Caco-2 (cell line): ENCODE measurements at regions not wholly inside any gene's neighbourhood (a gene's known extent, or its start where the extent isn't known, plus 50 kb on each side); places are given as distances from the start of the nearest gene placed in this dataset.
"Not testable (repeated sequence)": the region's sequence is repeated elsewhere in the genome, so short reads cannot be mapped to it uniquely, and the experiment has no call there.

Experiments
- BruUV-seq: library from RNA; stranded (reverse); fragments of 400-500 nt; replicated peaks from 2 replicates; lab custom pipeline; 2021; lab: Mats Ljungman, UMichigan
- CTCF ChIA-PET: fragments of 300-600 bp; sonication (Branson Sonifier 250); formaldehyde crosslinking; loops from one replicate; lab custom pipeline; 2022; ENCODE audit warnings: antibody characterized with exemption; lab: Charles Lee
- POLR2A ChIA-PET: fragments of 300-600 bp; sonication (Branson Sonifier 250); formaldehyde crosslinking; loops from one replicate; lab custom pipeline; 2022; ENCODE audit warnings: antibody characterized with exemption; lab: Charles Lee
- DNase-seq, 2 experiments: peaks; one replicate each; pipeline versions ENCODE4 v3.0.0 to v3.0.0-alpha.2; 2020 to 2022
- H3K27me3 ChIP-seq: replicated peaks from 2 replicates; pipeline ENCODE4 v1.6.0; 2011; ENCODE audit warnings: low read length; ENCODE audit not compliant: control insufficient read depth, insufficient read depth
- H3K36me3 ChIP-seq: 2 replicates; pipeline ENCODE4 v1.5.1; 2011; ENCODE audit warnings: low read length; ENCODE audit not compliant: control insufficient read depth, insufficient read depth
- H3K4me1 ChIP-seq: fragments of 250-450 bp; sonication (Bioruptor Pico); 2 replicates; pipeline ENCODE4 v1.5.1; 2020; ENCODE audit warnings: mild to moderate bottlenecking
- H3K4me3 ChIP-seq: 2 replicates; pipeline ENCODE4 v1.5.1; 2011; ENCODE audit warnings: low read depth, mild to moderate bottlenecking, control low read depth, low read length
- H3K9me3 ChIP-seq: fragments of 250-450 bp; sonication (Bioruptor Pico); 2 replicates; pipeline ENCODE4 v1.5.1; 2020; ENCODE audit warnings: mild to moderate bottlenecking, moderate library complexity
- H3K27ac Mint-ChIP-seq: one replicate; pipeline ENCODE4 v1.8.0; 2022; ENCODE audit warnings: mixed read lengths; ENCODE audit not compliant: unreplicated experiment
- H3K27me3 Mint-ChIP-seq: one replicate; pipeline ENCODE4 v1.8.0; 2022; ENCODE audit warnings: mixed read lengths; ENCODE audit not compliant: insufficient read depth, unreplicated experiment
- H3K36me3 Mint-ChIP-seq: one replicate; pipeline ENCODE4 v1.8.0; 2022; ENCODE audit warnings: mild to moderate bottlenecking, mixed read lengths; ENCODE audit not compliant: insufficient read depth, unreplicated experiment
- H3K4me1 Mint-ChIP-seq: one replicate; pipeline ENCODE4 v1.8.0; 2022; ENCODE audit warnings: low read depth, mixed read lengths; ENCODE audit not compliant: unreplicated experiment
- H3K4me3 Mint-ChIP-seq: one replicate; pipeline ENCODE4 v1.8.0; 2022; ENCODE audit warnings: mild to moderate bottlenecking, moderate library complexity, mixed read lengths; ENCODE audit not compliant: unreplicated experiment
- H3K9me3 Mint-ChIP-seq: one replicate; pipeline ENCODE4 v1.8.0; 2022; ENCODE audit warnings: mixed read lengths; ENCODE audit not compliant: unreplicated experiment
- intact Hi-C: fragments of 100-400 bp; cut with micrococcal nuclease; formaldehyde crosslinking; loops from one replicate; pipeline ENCODE4 v1.10.0; 2022; ENCODE audit not compliant: unreplicated experiment
- TF ChIP-seq, protein P1 (sequence below), 2 experiments: fragments of 200-600 bp in 1 of 2; IDR thresholded peaks; 1 replicate in 1 of 2; 2 replicates in 1 of 2; pipeline versions ENCODE4 v1.5.1 to v1.8.0; 2011 to 2022; ENCODE audit warnings: antibody characterized with exemption in 1 of 2, control low read depth in 1 of 2, inconsistent platforms in 1 of 2, low read depth in 1 of 2, low read length in 1 of 2, mild to moderate bottlenecking in 1 of 2, moderate library complexity in 1 of 2; ENCODE audit not compliant: insufficient read depth in 1 of 2, severe bottlenecking in 1 of 2, unreplicated experiment in 1 of 2

GRCh38 chr5:89173528-89173927 is 290.5 kb upstream of the MEF2C start:
- Histone ChIP-seq H3K36me3 (no peaks in the 10 kb centered on the region), H3K4me3 (no peak overlapping the region), H3K27me3 (no peaks in the 10 kb centered on the region), H3K4me1 (no peaks in the 10 kb centered on the region), H3K9me3 (no peaks in the 10 kb centered on the region)
- POLR2A ChIA-PET: no interaction called here
- Mint-ChIP-seq H3K27ac (no peak overlapping the region), H3K4me1 (no peaks in the 10 kb centered on the region), H3K4me3 (no peak overlapping the region), H3K36me3 (no peaks in the 10 kb centered on the region), H3K27me3 (no peaks in the 10 kb centered on the region), H3K9me3 (no peaks in the 10 kb centered on the region)
- TF ChIP-seq, protein P1, sequence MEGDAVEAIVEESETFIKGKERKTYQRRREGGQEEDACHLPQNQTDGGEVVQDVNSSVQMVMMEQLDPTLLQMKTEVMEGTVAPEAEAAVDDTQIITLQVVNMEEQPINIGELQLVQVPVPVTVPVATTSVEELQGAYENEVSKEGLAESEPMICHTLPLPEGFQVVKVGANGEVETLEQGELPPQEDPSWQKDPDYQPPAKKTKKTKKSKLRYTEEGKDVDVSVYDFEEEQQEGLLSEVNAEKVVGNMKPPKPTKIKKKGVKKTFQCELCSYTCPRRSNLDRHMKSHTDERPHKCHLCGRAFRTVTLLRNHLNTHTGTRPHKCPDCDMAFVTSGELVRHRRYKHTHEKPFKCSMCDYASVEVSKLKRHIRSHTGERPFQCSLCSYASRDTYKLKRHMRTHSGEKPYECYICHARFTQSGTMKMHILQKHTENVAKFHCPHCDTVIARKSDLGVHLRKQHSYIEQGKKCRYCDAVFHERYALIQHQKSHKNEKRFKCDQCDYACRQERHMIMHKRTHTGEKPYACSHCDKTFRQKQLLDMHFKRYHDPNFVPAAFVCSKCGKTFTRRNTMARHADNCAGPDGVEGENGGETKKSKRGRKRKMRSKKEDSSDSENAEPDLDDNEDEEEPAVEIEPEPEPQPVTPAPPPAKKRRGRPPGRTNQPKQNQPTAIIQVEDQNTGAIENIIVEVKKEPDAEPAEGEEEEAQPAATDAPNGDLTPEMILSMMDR (IDR thresholded peaks at IDR 0.05; ENCODE audit: insufficient read depth in 1 of 2, low read depth in 1 of 2, low read length in 1 of 2, severe bottlenecking in 1 of 2, unreplicated experiment in 1 of 2): no peak
- no TSS peak for BruUV-seq
- CTCF ChIA-PET: no interaction called here
- no peak for DNase-seq
- intact Hi-C loops: no loop called here

- no peaks in the 10 kb centered on the region for H3K27me3 Mint-ChIP-seq
- ChIA-PET POLR2A (no interaction called here), CTCF (no interaction called here)
- no peaks in the 10 kb centered on the region for H3K27me3 ChIP-seq
- no peaks in the 10 kb centered on the region for H3K9me3 Mint-ChIP-seq
- no peaks in the 10 kb centered on the region for H3K4me1 Mint-ChIP-seq
- TF ChIP-seq, protein P1 (IDR thresholded peaks at IDR 0.05; ENCODE audit: insufficient read depth in 1 of 2, low read depth in 1 of 2, low read length in 1 of 2, severe bottlenecking in 1 of 2, unreplicated experiment in 1 of 2): no peak
- H3K9me3 ChIP-seq: no peaks in the 10 kb centered on the region
- no peak overlapping the region for H3K4me3 ChIP-seq
- H3K4me1 ChIP-seq: no peaks in the 10 kb centered on the region
- H3K36me3 Mint-ChIP-seq: no peaks in the 10 kb centered on the region
- H3K4me3 Mint-ChIP-seq: no peak overlapping the region
- intact Hi-C loops: no loop called here
- no peak for DNase-seq
- BruUV-seq: no TSS peak
- H3K36me3 ChIP-seq: no peaks in the 10 kb centered on the region
- no peak overlapping the region for H3K27ac Mint-ChIP-seq
Measured at GRCh38 chr5:89168766-89169165, 285.8 kb upstream of the MEF2C start.

DNA sequence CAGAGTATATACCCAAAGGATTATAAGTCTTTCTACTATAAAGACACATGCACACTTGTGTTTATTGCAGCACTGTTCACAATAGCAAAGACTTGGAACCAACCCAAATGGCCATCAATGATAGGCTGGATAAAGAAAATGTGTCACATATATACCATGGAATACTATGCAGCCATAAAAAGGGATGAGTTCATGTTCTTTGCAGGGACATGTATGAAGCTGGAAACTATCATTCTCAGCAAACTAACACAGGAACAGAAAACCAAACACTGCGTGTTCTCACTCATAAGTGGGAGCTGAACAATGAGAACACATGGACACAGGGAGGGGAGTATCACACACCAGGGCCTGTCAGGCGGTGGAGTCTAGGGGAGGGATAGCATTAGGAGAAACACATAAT is 281.7 kb upstream of the MEF2C start:
- POLR2A ChIA-PET, CTCF ChIA-PET, intact Hi-C loops: not testable (repeated sequence)

GRCh38 chr5:89156226-89156625 is 273.2 kb upstream of the MEF2C start:
- Mint-ChIP-seq H3K36me3 (no peaks in the 10 kb centered on the region), H3K27me3 (peaks cover 8% of the 10 kb centered on the region), H3K27ac (no peak overlapping the region), H3K4me3 (no peak overlapping the region), H3K9me3 (no peaks in the 10 kb centered on the region), H3K4me1 (no peaks in the 10 kb centered on the region)
- ChIA-PET CTCF (no interaction called here), POLR2A (no interaction called here)
- intact Hi-C loops: no loop called here
- H3K27me3 ChIP-seq: no peaks in the 10 kb centered on the region
- H3K36me3 ChIP-seq: no peaks in the 10 kb centered on the region
- no peaks in the 10 kb centered on the region for H3K9me3 ChIP-seq
- no peak for DNase-seq
- no peak overlapping the region for H3K4me3 ChIP-seq
- TF ChIP-seq, protein P1 (IDR thresholded peaks at IDR 0.05; ENCODE audit: insufficient read depth in 1 of 2, low read depth in 1 of 2, low read length in 1 of 2, severe bottlenecking in 1 of 2, unreplicated experiment in 1 of 2): no peak
- BruUV-seq: no TSS peak
- no peaks in the 10 kb centered on the region for H3K4me1 ChIP-seq

More for the DNA sequence above, 281.7 kb upstream of the MEF2C start:
- not testable (repeated sequence) for H3K36me3 Mint-ChIP-seq, H3K4me1 Mint-ChIP-seq, H3K27me3 ChIP-seq, H3K4me3 ChIP-seq, H3K27me3 Mint-ChIP-seq, H3K4me1 ChIP-seq, H3K9me3 ChIP-seq, DNase-seq, H3K27ac Mint-ChIP-seq, H3K9me3 Mint-ChIP-seq, H3K4me3 Mint-ChIP-seq, H3K36me3 ChIP-seq, BruUV-seq
